Caco-2 (cell line): ENCODE measurements at regions not wholly inside any gene's neighbourhood (a gene's known extent, or its start where the extent isn't known, plus 50 kb on each side); places are given as distances from the start of the nearest gene placed in this dataset.

Experiments
- BruUV-seq: library from RNA; stranded (reverse); fragments of 400-500 nt; replicated peaks from 2 replicates; lab custom pipeline; 2021; lab: Mats Ljungman, UMichigan
- CTCF ChIA-PET: fragments of 300-600 bp; sonication (Branson Sonifier 250); formaldehyde crosslinking; loops from one replicate; lab custom pipeline; 2022; ENCODE audit warnings: antibody characterized with exemption; lab: Charles Lee
- POLR2A ChIA-PET: fragments of 300-600 bp; sonication (Branson Sonifier 250); formaldehyde crosslinking; loops from one replicate; lab custom pipeline; 2022; ENCODE audit warnings: antibody characterized with exemption; lab: Charles Lee
- DNase-seq, 2 experiments: peaks; one replicate each; pipeline versions ENCODE4 v3.0.0 to v3.0.0-alpha.2; 2020 to 2022
- H3K27me3 ChIP-seq: replicated peaks from 2 replicates; pipeline ENCODE4 v1.6.0; 2011; ENCODE audit warnings: low read length; ENCODE audit not compliant: control insufficient read depth, insufficient read depth
- H3K36me3 ChIP-seq: 2 replicates; pipeline ENCODE4 v1.5.1; 2011; ENCODE audit warnings: low read length; ENCODE audit not compliant: control insufficient read depth, insufficient read depth
- H3K4me1 ChIP-seq: fragments of 250-450 bp; sonication (Bioruptor Pico); 2 replicates; pipeline ENCODE4 v1.5.1; 2020; ENCODE audit warnings: mild to moderate bottlenecking
- H3K4me3 ChIP-seq: 2 replicates; pipeline ENCODE4 v1.5.1; 2011; ENCODE audit warnings: low read depth, mild to moderate bottlenecking, control low read depth, low read length
- H3K9me3 ChIP-seq: fragments of 250-450 bp; sonication (Bioruptor Pico); 2 replicates; pipeline ENCODE4 v1.5.1; 2020; ENCODE audit warnings: mild to moderate bottlenecking, moderate library complexity
- H3K27ac Mint-ChIP-seq: one replicate; pipeline ENCODE4 v1.8.0; 2022; ENCODE audit warnings: mixed read lengths; ENCODE audit not compliant: unreplicated experiment
- H3K27me3 Mint-ChIP-seq: one replicate; pipeline ENCODE4 v1.8.0; 2022; ENCODE audit warnings: mixed read lengths; ENCODE audit not compliant: insufficient read depth, unreplicated experiment
- H3K36me3 Mint-ChIP-seq: one replicate; pipeline ENCODE4 v1.8.0; 2022; ENCODE audit warnings: mild to moderate bottlenecking, mixed read lengths; ENCODE audit not compliant: insufficient read depth, unreplicated experiment
- H3K4me1 Mint-ChIP-seq: one replicate; pipeline ENCODE4 v1.8.0; 2022; ENCODE audit warnings: low read depth, mixed read lengths; ENCODE audit not compliant: unreplicated experiment
- H3K4me3 Mint-ChIP-seq: one replicate; pipeline ENCODE4 v1.8.0; 2022; ENCODE audit warnings: mild to moderate bottlenecking, moderate library complexity, mixed read lengths; ENCODE audit not compliant: unreplicated experiment
- H3K9me3 Mint-ChIP-seq: one replicate; pipeline ENCODE4 v1.8.0; 2022; ENCODE audit warnings: mixed read lengths; ENCODE audit not compliant: unreplicated experiment
- intact Hi-C: fragments of 100-400 bp; cut with micrococcal nuclease; formaldehyde crosslinking; loops from one replicate; pipeline ENCODE4 v1.10.0; 2022; ENCODE audit not compliant: unreplicated experiment
- TF ChIP-seq, protein P1 (sequence below), 2 experiments: fragments of 200-600 bp in 1 of 2; IDR thresholded peaks; 1 replicate in 1 of 2; 2 replicates in 1 of 2; pipeline versions ENCODE4 v1.5.1 to v1.8.0; 2011 to 2022; ENCODE audit warnings: antibody characterized with exemption in 1 of 2, control low read depth in 1 of 2, inconsistent platforms in 1 of 2, low read depth in 1 of 2, low read length in 1 of 2, mild to moderate bottlenecking in 1 of 2, moderate library complexity in 1 of 2; ENCODE audit not compliant: insufficient read depth in 1 of 2, severe bottlenecking in 1 of 2, unreplicated experiment in 1 of 2

DNA sequence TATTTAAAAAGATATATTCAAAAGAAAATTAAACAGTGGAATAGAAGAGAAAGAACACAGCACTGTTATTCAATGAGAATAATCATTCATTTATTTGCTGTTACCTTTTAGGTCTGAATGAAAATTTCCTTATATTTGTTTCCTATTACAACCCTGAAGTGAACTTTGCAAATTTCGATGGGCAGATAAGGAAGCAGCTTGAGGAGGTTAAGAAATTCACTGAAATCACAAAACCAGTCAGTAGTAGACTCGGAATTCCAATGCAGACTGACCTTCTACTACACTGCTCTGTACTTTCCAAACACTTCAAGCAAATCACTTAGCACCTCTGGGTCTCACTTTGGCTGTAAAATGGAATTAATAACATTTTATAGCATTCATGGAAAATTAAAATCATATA is 172.0 kb upstream of the TP63 start:
- Histone ChIP-seq H3K36me3 (no peaks in the 10 kb centered on the region), H3K27me3 (no peaks in the 10 kb centered on the region), H3K4me1 (no peaks in the 10 kb centered on the region), H3K4me3 (no peak overlapping the region), H3K9me3 (no peaks in the 10 kb centered on the region; the same call in 1 of the 2 replicates)
- Mint-ChIP-seq H3K4me1 (no peaks in the 10 kb centered on the region), H3K9me3 (no peaks in the 10 kb centered on the region), H3K36me3 (no peaks in the 10 kb centered on the region), H3K4me3 (no peak overlapping the region), H3K27me3 (no peaks in the 10 kb centered on the region), H3K27ac (no peak overlapping the region)
- BruUV-seq: no TSS peak
- TF ChIP-seq, protein P1, sequence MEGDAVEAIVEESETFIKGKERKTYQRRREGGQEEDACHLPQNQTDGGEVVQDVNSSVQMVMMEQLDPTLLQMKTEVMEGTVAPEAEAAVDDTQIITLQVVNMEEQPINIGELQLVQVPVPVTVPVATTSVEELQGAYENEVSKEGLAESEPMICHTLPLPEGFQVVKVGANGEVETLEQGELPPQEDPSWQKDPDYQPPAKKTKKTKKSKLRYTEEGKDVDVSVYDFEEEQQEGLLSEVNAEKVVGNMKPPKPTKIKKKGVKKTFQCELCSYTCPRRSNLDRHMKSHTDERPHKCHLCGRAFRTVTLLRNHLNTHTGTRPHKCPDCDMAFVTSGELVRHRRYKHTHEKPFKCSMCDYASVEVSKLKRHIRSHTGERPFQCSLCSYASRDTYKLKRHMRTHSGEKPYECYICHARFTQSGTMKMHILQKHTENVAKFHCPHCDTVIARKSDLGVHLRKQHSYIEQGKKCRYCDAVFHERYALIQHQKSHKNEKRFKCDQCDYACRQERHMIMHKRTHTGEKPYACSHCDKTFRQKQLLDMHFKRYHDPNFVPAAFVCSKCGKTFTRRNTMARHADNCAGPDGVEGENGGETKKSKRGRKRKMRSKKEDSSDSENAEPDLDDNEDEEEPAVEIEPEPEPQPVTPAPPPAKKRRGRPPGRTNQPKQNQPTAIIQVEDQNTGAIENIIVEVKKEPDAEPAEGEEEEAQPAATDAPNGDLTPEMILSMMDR (IDR thresholded peaks at IDR 0.05; ENCODE audit: insufficient read depth in 1 of 2, low read depth in 1 of 2, low read length in 1 of 2, severe bottlenecking in 1 of 2, unreplicated experiment in 1 of 2): no peak
- no peak for DNase-seq
- intact Hi-C loops: loop anchor here (10.0 kb wide), 1 partner anchor 184 kb away; no protein-coding TSS in a partner anchor
- CTCF ChIA-PET: no interaction called here
- POLR2A ChIA-PET: no interaction called here

DNA sequence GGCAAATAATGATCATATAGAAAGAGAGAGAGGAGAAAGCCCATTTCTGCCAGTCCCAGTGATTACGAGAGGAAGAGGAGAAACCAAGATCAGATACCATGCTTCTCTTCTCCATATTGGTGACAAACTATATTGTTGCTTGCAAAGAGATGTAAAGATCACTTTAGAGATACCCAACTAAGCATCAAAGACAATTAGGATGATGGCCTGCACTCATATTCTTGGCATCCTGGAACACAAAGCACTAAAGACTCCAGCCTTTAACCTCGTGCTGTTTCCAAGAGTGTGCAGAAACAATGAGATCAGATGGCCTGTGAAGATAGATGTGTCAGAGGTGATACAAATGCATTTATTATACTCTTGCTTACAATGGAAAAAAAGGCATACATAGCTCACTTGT is 170.7 kb upstream of the TP63 start:
- no peak overlapping the region for H3K4me3 ChIP-seq
- H3K9me3 Mint-ChIP-seq: no peaks in the 10 kb centered on the region
- intact Hi-C loops: no loop called here
- no peak for DNase-seq
- no peaks in the 10 kb centered on the region for H3K27me3 ChIP-seq
- no peaks in the 10 kb centered on the region for H3K36me3 Mint-ChIP-seq
- no peaks in the 10 kb centered on the region for H3K27me3 Mint-ChIP-seq
- POLR2A ChIA-PET: no interaction called here
- no peaks in the 10 kb centered on the region for H3K36me3 ChIP-seq
- H3K27ac Mint-ChIP-seq: no peak overlapping the region
- TF ChIP-seq, protein P1 (IDR thresholded peaks at IDR 0.05; ENCODE audit: insufficient read depth in 1 of 2, low read depth in 1 of 2, low read length in 1 of 2, severe bottlenecking in 1 of 2, unreplicated experiment in 1 of 2): no peak
- no peak overlapping the region for H3K4me3 Mint-ChIP-seq
- BruUV-seq: no TSS peak
- H3K9me3 ChIP-seq: no peaks in the 10 kb centered on the region; the same call in 1 of the 2 replicates
- no peaks in the 10 kb centered on the region for H3K4me1 ChIP-seq
- CTCF ChIA-PET: no interaction called here
- H3K4me1 Mint-ChIP-seq: no peaks in the 10 kb centered on the region

DNA sequence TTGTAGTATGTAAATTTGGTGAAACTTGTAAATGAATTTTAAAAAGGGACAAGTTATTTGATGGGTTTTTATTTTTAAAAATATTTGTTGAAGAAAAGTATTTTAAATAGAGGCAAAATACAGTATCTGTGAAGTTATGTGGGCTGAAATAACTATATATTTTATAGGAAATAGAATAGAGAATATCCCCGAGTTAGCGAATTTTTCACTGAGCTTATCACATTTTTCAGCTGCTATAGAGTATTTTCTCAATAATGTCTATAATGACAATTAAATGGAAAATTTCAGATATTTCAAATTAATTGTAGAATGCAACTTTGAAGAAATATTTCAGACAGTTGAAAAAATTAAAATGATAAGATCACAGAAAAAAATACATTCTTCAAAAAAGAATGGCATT is 166.4 kb upstream of the TP63 start:
- no TSS peak for BruUV-seq
- Mint-ChIP-seq H3K36me3 (no peaks in the 10 kb centered on the region), H3K27ac (no peak overlapping the region), H3K27me3 (no peaks in the 10 kb centered on the region), H3K9me3 (no peaks in the 10 kb centered on the region), H3K4me1 (no peaks in the 10 kb centered on the region), H3K4me3 (no peak overlapping the region)
- H3K27me3 ChIP-seq: no peaks in the 10 kb centered on the region
- intact Hi-C loops: no loop called here
- DNase-seq: no peak
- H3K9me3 ChIP-seq: no peaks in the 10 kb centered on the region; the same call in 1 of the 2 replicates
- TF ChIP-seq, protein P1 (IDR thresholded peaks at IDR 0.05; ENCODE audit: insufficient read depth in 1 of 2, low read depth in 1 of 2, low read length in 1 of 2, severe bottlenecking in 1 of 2, unreplicated experiment in 1 of 2): no peak
- no peak overlapping the region for H3K4me3 ChIP-seq
- CTCF ChIA-PET: no interaction called here
- H3K4me1 ChIP-seq: no peaks in the 10 kb centered on the region
- POLR2A ChIA-PET: no interaction called here
- no peaks in the 10 kb centered on the region for H3K36me3 ChIP-seq
